Heart left ventricle (tissue), 16 donors: ENCODE measurements at regions not wholly inside any gene's neighbourhood (a gene's known extent, or its start where the extent isn't known, plus 50 kb on each side); places are given as distances from the start of the nearest gene placed in this dataset.

Source experiments
- ATAC-seq, 4 donors: fragments of 200-7000 bp; cut with Tn5 transposase; one replicate each; pipeline ENCODE4 v1.9.1; 2020 to 2022; ENCODE audit warnings: moderate library complexity in 4 of 4, mild to moderate bottlenecking in 3 of 4, moderate number of reproducible peaks in 1 of 4
- DNase-seq, 5 donors: peaks; one replicate each; pipeline ENCODE4 v3.0.0-alpha.2; 2020
- H3K27ac ChIP-seq, 12 donors: fragments of 200-600 bp; sonication (generic) in 4 of 12; one replicate each; pipeline versions ENCODE4 v1.5.0 to v1.8.0; 2016 to 2022; ENCODE audit warnings: mild to moderate bottlenecking in 2 of 12
- H3K27me3 ChIP-seq, 9 donors: fragments of 200-600 bp; sonication (generic) in 2 of 9; one replicate each; pipeline versions ENCODE4 v1.5.1 to v1.8.0; 2016 to 2022; ENCODE audit warnings: mild to moderate bottlenecking in 3 of 9
- H3K36me3 ChIP-seq, 9 donors: fragments of 200-600 bp; sonication (generic) in 2 of 9; one replicate each; pipeline versions ENCODE4 v1.5.0 to v1.8.0; 2018 to 2022; ENCODE audit warnings: mild to moderate bottlenecking in 2 of 9
- H3K4me1 ChIP-seq, 12 donors: fragments of 200-600 bp; sonication (generic) in 4 of 12; one replicate each; pipeline versions ENCODE4 v1.5.0 to v1.8.0; 2016 to 2022; ENCODE audit warnings: mild to moderate bottlenecking in 3 of 12
- H3K4me3 ChIP-seq, 12 donors: fragments of 200-600 bp; sonication (generic) in 4 of 12; one replicate each; pipeline versions ENCODE4 v1.5.0 to v1.8.0; 2017 to 2022; ENCODE audit warnings: mild to moderate bottlenecking in 9 of 12, moderate library complexity in 4 of 12
- H3K9me3 ChIP-seq, 12 donors: fragments of 200-600 bp; sonication (generic) in 4 of 12; one replicate each; pipeline versions ENCODE4 v1.5.0 to v1.8.0; 2016 to 2022; ENCODE audit warnings: mild to moderate bottlenecking in 1 of 12
- CTCF ChIP-seq, 12 donors: fragments of 200-600 bp; sonication (generic) in 4 of 12; IDR thresholded peaks; one replicate each; pipeline versions ENCODE4 v1.5.0 to v1.8.0; 2018 to 2022; ENCODE audit warnings: antibody characterized with exemption in 12 of 12, mild to moderate bottlenecking in 5 of 12
- POLR2A ChIP-seq, 2 donors: fragments of 450-650 bp; IDR thresholded peaks; one replicate each; pipeline ENCODE4 v1.6.1; 2017; ENCODE audit warnings: antibody characterized with exemption in 2 of 2, mild to moderate bottlenecking in 2 of 2, moderate library complexity in 2 of 2
- WGBS, 4 donors: extraction: QIAGEN DNeasy Blood & Tissue Kit in 2 of 4; methylation state at CpG; one replicate each; pipeline versions ENCODE4 v1.1.5 to v1.1.7; 2013 to 2018; 5-methylcytosine and 5-hydroxymethylcytosine counted together
- intact Hi-C, 10 donors: fragments of 100-400 bp; cut with DNase I; formaldehyde crosslinking; loops; one replicate each; pipeline versions ENCODE4 v1.11.1 to v1.14.2; 2022
- donor health status: ischemic (EF 13 %, LVEDD 7.1; RV severe dilation, severe dysfunction).
- donor health status: healthy with polysubstance abuse.
- donor health status: DM: no; HTN: yes; CAD: no.
- donor health status: DM: no; HTN: no; CAD: no.
- donor health status: ischemic (EF 25% LVEDD 6.9; RV normal size, moderate dysfunction).
- donor health status: ischemic (EF 25% LVEDD 5.7; RV mildly dilated, moderate dysfunction).
- donor health status: healthy.
- donor health status: DM: yes; HTN: yes; CAD: no.
- donor health status: ischemic (EF 35%, LVEDD 5.7; RV mildly dilated, moderate dysfunction).
- donor health status: nonischemic (EF 11% LVEDD 7.7; RV severe dilation, severe dysfunction).
- donor health status: DM: yes; HTN: yes; CAD: no.
- donor health status: PGD.
- donor health status: ischemic (EF 29% LVEDD 5.4; RV normal size, mild dysfunction).
- donor health status: nonischemic (EF 23%, LVEDD 6.1; RV moderate dilation, normal function).

GRCh38 chr14:104373855-104374717 is 205.5 kb upstream of the C14orf180 start:
- Histone ChIP-seq H3K27me3 (peaks cover 0 to 18% (median 0%) of the 10 kb centered on the region in 9 donors), H3K4me1 (no peaks in the 10 kb centered on the region), H3K27ac (no peak overlapping the region), H3K4me3 (no peak overlapping the region), H3K9me3 (no peaks in the 10 kb centered on the region), H3K36me3 (no peaks in the 10 kb centered on the region)
- DNase-seq: peak in 3 of 5 donors; percentile 14 to 51 (median 15)
- intact Hi-C loops: loop anchor here in 4 of 10 donors (5.0 to 10.0 kb wide), 3 partner anchors 188 to 237 kb away; partner anchors contain the start of gene KIF26A (in 2 of the 4)
- 82 to 85% (median 83%) methylated on average over 27 to 33 of the region's 33 CpGs for WGBS, 4 donors
- TF ChIP-seq CTCF (IDR thresholded peaks at IDR 0.05) (no peak), POLR2A (IDR thresholded peaks at IDR 0.05) (no peak)
- no peak for ATAC-seq

- intact Hi-C loops: loop anchor here in 4 of 10 donors (5.0 to 10.0 kb wide), 3 partner anchors 188 to 237 kb away; partner anchors contain the start of gene KIF26A (in 2 of the 4)
- DNase-seq: peak in 2 of 5 donors; percentile 2 to 15
- peaks cover 0 to 6% (median 0%) of the 10 kb centered on the region in 12 donors for H3K9me3 ChIP-seq
- no peaks in the 10 kb centered on the region for H3K4me1 ChIP-seq
- H3K4me3 ChIP-seq: no peak overlapping the region
- WGBS, 4 donors: 86 to 98% (median 92%) methylated on average over 3 of the region's 3 CpGs
- TF ChIP-seq CTCF (IDR thresholded peaks at IDR 0.05): no peak
- TF ChIP-seq POLR2A (IDR thresholded peaks at IDR 0.05): no peak
- peaks cover 0 to 18% (median 0%) of the 10 kb centered on the region in 9 donors for H3K27me3 ChIP-seq
- no peak for ATAC-seq
- H3K27ac ChIP-seq: no peak overlapping the region
- no peaks in the 10 kb centered on the region for H3K36me3 ChIP-seq
Observed at GRCh38 chr14:104374718-104375080, 204.9 kb upstream of the C14orf180 start.

GRCh38 chr14:104375551-104376201 is 203.9 kb upstream of the C14orf180 start:
- intact Hi-C loops: loop anchor here in 1 of 10 donors (10.0 kb wide), 1 partner anchor 189 kb away; no protein-coding TSS in a partner anchor
- H3K9me3 ChIP-seq: peaks cover 0 to 16% (median 1%) of the 10 kb centered on the region in 12 donors
- H3K4me3 ChIP-seq: no peak overlapping the region
- TF ChIP-seq POLR2A (IDR thresholded peaks at IDR 0.05) (no peak), CTCF (IDR thresholded peaks at IDR 0.05) (no peak)
- no peaks in the 10 kb centered on the region for H3K4me1 ChIP-seq
- no peaks in the 10 kb centered on the region for H3K36me3 ChIP-seq
- DNase-seq (peak in 3 of 5 donors; percentile 12 to 40 (median 17)), ATAC-seq (no peak)
- no peak overlapping the region for H3K27ac ChIP-seq
- 93 to 96% (median 95%) methylated on average over 21 of the region's 21 CpGs for WGBS, 4 donors
- peaks cover 0 to 25% (median 0%) of the 10 kb centered on the region in 9 donors for H3K27me3 ChIP-seq
